ENCODE measurements at regions not wholly inside any gene's neighbourhood (a gene's known extent, or its start where the extent isn't known, plus 50 kb on each side); places are given as distances from the start of the nearest gene placed in this dataset.

- TF ChIP-seq ZFX (IDR thresholded peaks at IDR 0.05) (no peak), CTCF (conservative IDR thresholded peaks at IDR 0.05) (no peak)
- H3K27ac ChIP-seq, result no peak overlapping the region
These were observed 109.6 kb upstream of the PTCH1 start for GRCh38 chr9:95626341-95626740.

GRCh38 chr9:95623640-95624039 is 106.9 kb upstream of the PTCH1 start:
- TF ChIP-seq ZFX (IDR thresholded peaks at IDR 0.05) (no peak), CTCF (conservative IDR thresholded peaks at IDR 0.05) (no peak)
- H3K27ac ChIP-seq, result no peak overlapping the region

GRCh38 chr9:95620722-95621121 is 104.0 kb upstream of the PTCH1 start:
- no peak for TF ChIP-seq CTCF (conservative IDR thresholded peaks at IDR 0.05)
- H3K27ac ChIP-seq, result no peak overlapping the region

GRCh38 chr9:95620314-95620713 is 103.5 kb upstream of the PTCH1 start:
- no peak overlapping the region for H3K27ac ChIP-seq
- TF ChIP-seq CTCF (conservative IDR thresholded peaks at IDR 0.05) (no peak), ZFX (IDR thresholded peaks at IDR 0.05) (no peak)

GRCh38 chr9:95615246-95615645 is 98.5 kb upstream of the PTCH1 start:
- TF ChIP-seq ZFX (IDR thresholded peaks at IDR 0.05), result no peak
- TF ChIP-seq CTCF (conservative IDR thresholded peaks at IDR 0.05), result no peak
- H3K27ac ChIP-seq, result no peak overlapping the region

GRCh38 chr9:95613670-95614069 is 96.9 kb upstream of the PTCH1 start:
- no peak for TF ChIP-seq CTCF (conservative IDR thresholded peaks at IDR 0.05)
- TF ChIP-seq ZFX (IDR thresholded peaks at IDR 0.05), result no peak
- no peak overlapping the region for H3K27ac ChIP-seq

- TF ChIP-seq CTCF (conservative IDR thresholded peaks at IDR 0.05) (no peak), ZFX (IDR thresholded peaks at IDR 0.05) (no peak)
- H3K27ac ChIP-seq, result no peak overlapping the region
These were observed 94.6 kb upstream of the PTCH1 start for GRCh38 chr9:95611354-95611753.

Measured in C4-2B (cell line).